Psoas muscle (tissue), 7 donors: ENCODE measurements at regions not wholly inside any gene's neighbourhood (a gene's known extent, or its start where the extent isn't known, plus 50 kb on each side); places are given as distances from the start of the nearest gene placed in this dataset.
"Not testable (repeated sequence)": the region's sequence is repeated elsewhere in the genome, so short reads cannot be mapped to it uniquely, and the experiment has no call there.

Experiments used
- ATAC-seq, 4 donors: fragments of 200-7000 bp; cut with Tn5 transposase; one replicate each; pipeline ENCODE4 v1.9.1; 2020; ENCODE audit warnings: moderate library complexity in 3 of 4, mild to moderate bottlenecking in 2 of 4
- DNase-seq, 2 donors: peaks; one replicate each; pipeline ENCODE4 v3.0.0-alpha.2; 2020
- H3K27ac ChIP-seq: fragments of 200-600 bp; one replicate; pipeline ENCODE4 v1.8.0; 2022
- H3K27me3 ChIP-seq, 3 donors: fragments of 200-600 bp in 1 of 3; one replicate each; pipeline versions ENCODE4 v1.6.1 to v1.8.0; 2013 to 2022; ENCODE audit warnings: low read length in 2 of 3, mild to moderate bottlenecking in 2 of 3, moderate library complexity in 1 of 3; ENCODE audit not compliant: insufficient read depth in 3 of 3
- H3K36me3 ChIP-seq, 2 donors: fragments of 200-600 bp in 1 of 2; one replicate each; pipeline versions ENCODE4 v1.6.1 to v1.8.0; 2013 to 2022; ENCODE audit warnings: low read depth in 1 of 2, mild to moderate bottlenecking in 1 of 2, moderate library complexity in 1 of 2; ENCODE audit not compliant: insufficient read depth in 1 of 2
- H3K4me1 ChIP-seq: fragments of 200-600 bp; one replicate; pipeline ENCODE4 v1.8.0; 2022
- H3K4me3 ChIP-seq: fragments of 200-600 bp; one replicate; pipeline ENCODE4 v1.8.0; 2022; ENCODE audit warnings: mild to moderate bottlenecking
- H3K9me3 ChIP-seq: fragments of 200-600 bp; one replicate; pipeline ENCODE4 v1.8.0; 2022
- CTCF ChIP-seq: fragments of 200-600 bp; IDR thresholded peaks from one replicate; pipeline ENCODE4 v1.8.0; 2022; ENCODE audit warnings: antibody characterized with exemption
- WGBS, 3 donors: extraction: QIAGEN DNeasy Blood & Tissue Kit; methylation state at CpG; one replicate each; pipeline versions ENCODE4 v1.1.6 to v1.1.7; 2013; 5-methylcytosine and 5-hydroxymethylcytosine counted together
- intact Hi-C, 2 donors: fragments of 100-400 bp; cut with DNase I; formaldehyde crosslinking; loops; one replicate each; pipeline versions ENCODE4 v1.11.0 to v1.14.2; 2022
- donor health status: healthy with polysubstance abuse.
- donor health status: DM: no; HTN: no; CAD: no; lungs with moderate emphysema.
- donor health status: Bipolar disorder and iron deficiency.
- donor health status: healthy.
- donor health status: DM: yes; HTN: yes; CAD: no.
- donor health status: DM: no; HTN: no; CAD: no.
- donor health status: DM: yes; HTN: yes; CAD: no.

- WGBS, 3 donors = 34 to 50% (median 36%) methylated on average over 9 of the region's 9 CpGs
- Histone ChIP-seq H3K27me3 (peaks cover 0 to 3% (median 1%) of the 10 kb centered on the region in 3 donors), H3K27ac (no peak overlapping the region), H3K4me1 (no peaks in the 10 kb centered on the region), H3K36me3 (no peaks in the 10 kb centered on the region), H3K9me3 (no peaks in the 10 kb centered on the region), H3K4me3 (no peak overlapping the region)
- TF ChIP-seq CTCF = no peak
- intact Hi-C loops = loop anchor here in 1 of 2 donors (10.0 kb wide), 1 partner anchor 48 kb away; no protein-coding TSS in a partner anchor
- DNase-seq (no peak), ATAC-seq (no peak)
Measured at GRCh38 chr16:9666834-9667480, 515.3 kb downstream of the GRIN2A start.

GRCh38 chr16:9670033-9670432 is 512.2 kb downstream of the GRIN2A start:
- no peak for DNase-seq
- ATAC-seq = no peak
- Histone ChIP-seq H3K27ac (no peak overlapping the region), H3K9me3 (no peaks in the 10 kb centered on the region), H3K4me3 (no peak overlapping the region), H3K4me1 (no peaks in the 10 kb centered on the region), H3K27me3 (peaks cover 0 to 1% (median 0%) of the 10 kb centered on the region in 3 donors), H3K36me3 (no peaks in the 10 kb centered on the region)
- WGBS, 3 donors = 44 to 52% (median 50%) methylated on average over 5 of the region's 5 CpGs
- intact Hi-C loops = no loop called here
- no peak for TF ChIP-seq CTCF

GRCh38 chr16:9670616-9671015 is 511.6 kb downstream of the GRIN2A start:
- H3K36me3 ChIP-seq, ATAC-seq, H3K9me3 ChIP-seq, H3K27ac ChIP-seq, H3K27me3 ChIP-seq, DNase-seq, H3K4me3 ChIP-seq, H3K4me1 ChIP-seq, intact Hi-C loops: not testable (repeated sequence)
- 52 to 66% (median 60%) methylated on average over 5 of the region's 5 CpGs for WGBS, 3 donors

GRCh38 chr16:9676560-9677300 is 505.5 kb downstream of the GRIN2A start:
- H3K4me1 ChIP-seq, intact Hi-C loops, DNase-seq, H3K27ac ChIP-seq, H3K27me3 ChIP-seq, ATAC-seq, H3K9me3 ChIP-seq, H3K4me3 ChIP-seq, H3K36me3 ChIP-seq: not testable (repeated sequence)
- WGBS, 3 donors = 85 to 91% (median 87%) methylated on average over 5 to 12 of the region's 12 CpGs

- Histone ChIP-seq H3K4me3 (no peak overlapping the region), H3K36me3 (no peaks in the 10 kb centered on the region), H3K27me3 (no peaks in the 10 kb centered on the region), H3K4me1 (no peaks in the 10 kb centered on the region), H3K9me3 (no peaks in the 10 kb centered on the region), H3K27ac (no peak overlapping the region)
- no peak for ATAC-seq
- 67 to 79% (median 73%) methylated on average over 3 of the region's 3 CpGs for WGBS, 3 donors
- TF ChIP-seq CTCF = no peak
- DNase-seq = no peak
- intact Hi-C loops = no loop called here
Measured at GRCh38 chr16:9677301-9677653, 505.0 kb downstream of the GRIN2A start.
